H4 (cell line): ENCODE measurements at regions not wholly inside any gene's neighbourhood (a gene's known extent, or its start where the extent isn't known, plus 50 kb on each side); places are given as distances from the start of the nearest gene placed in this dataset.

Source experiments
- DNase-seq: peaks from one replicate; pipeline ENCODE4 v3.0.0-alpha.2; 2015; ENCODE audit warnings: low spot score

DNA sequence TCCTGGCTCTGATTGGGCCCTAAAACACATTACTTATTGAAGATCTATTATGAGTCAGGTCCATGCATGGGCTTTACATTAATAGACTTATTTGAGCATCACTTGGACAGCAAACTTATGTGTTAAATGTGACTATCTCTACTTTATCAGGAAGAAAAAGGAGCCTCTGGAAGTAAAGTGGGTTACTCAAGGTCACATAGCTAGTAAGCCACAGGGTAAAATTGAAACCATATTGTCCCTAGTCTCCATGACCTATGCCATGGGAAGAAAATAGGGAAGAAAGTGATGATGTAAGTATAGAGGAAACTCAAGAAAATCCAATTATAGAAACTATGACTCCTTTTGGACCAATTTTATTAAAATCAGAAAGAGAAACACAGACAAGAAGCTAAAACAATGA is 555.3 kb downstream of the NUF2 start:
- no peak for DNase-seq

DNA sequence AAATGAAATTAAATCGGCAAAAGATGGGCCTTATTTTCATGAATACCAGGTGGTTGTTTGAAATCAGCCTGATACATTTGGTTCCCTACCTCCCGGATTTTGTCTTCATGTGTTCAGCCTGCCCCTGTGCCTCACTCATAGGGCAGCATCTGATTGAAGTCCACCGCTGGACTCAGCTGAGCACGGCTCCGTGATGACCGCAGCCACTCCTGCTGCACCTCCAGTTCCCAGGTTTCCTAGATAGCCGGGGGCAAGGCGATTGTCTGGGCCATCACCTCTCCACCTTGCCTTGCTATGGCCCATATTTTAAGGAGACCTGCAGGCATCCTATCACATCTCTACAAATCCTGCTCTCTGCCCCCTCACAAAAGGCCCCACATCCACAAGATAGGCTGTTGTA is 563.8 kb downstream of the NUF2 start:
- no peak for DNase-seq

DNA sequence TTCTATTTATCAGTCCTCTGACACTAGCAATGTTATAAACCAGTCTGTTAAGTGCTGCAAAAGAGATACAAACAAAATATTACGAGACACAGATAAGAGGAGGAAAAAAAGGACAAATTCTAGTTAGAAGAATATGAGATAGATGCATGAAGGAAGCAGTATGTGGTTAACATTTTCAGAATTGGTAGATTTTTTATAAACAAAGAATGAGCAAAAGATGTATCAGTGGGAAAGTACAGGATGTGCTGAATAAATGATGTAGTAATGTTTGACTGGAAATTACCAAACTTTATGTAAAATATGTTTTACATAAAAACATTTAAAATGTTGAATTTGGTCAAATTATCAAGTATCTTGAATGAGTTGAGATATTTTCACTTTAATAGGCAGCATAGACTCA is 574.2 kb downstream of the NUF2 start:
- no peak for DNase-seq

- DNase-seq, result no peak
Observed at GRCh38 chr1:163897412-163898155, 575.8 kb downstream of the NUF2 start.

- no peak for DNase-seq
Observed at GRCh38 chr1:163906283-163906682, 584.5 kb downstream of the NUF2 start.

- DNase-seq, result no peak
Observed at GRCh38 chr1:163912170-163912884, 590.6 kb downstream of the NUF2 start.

DNA sequence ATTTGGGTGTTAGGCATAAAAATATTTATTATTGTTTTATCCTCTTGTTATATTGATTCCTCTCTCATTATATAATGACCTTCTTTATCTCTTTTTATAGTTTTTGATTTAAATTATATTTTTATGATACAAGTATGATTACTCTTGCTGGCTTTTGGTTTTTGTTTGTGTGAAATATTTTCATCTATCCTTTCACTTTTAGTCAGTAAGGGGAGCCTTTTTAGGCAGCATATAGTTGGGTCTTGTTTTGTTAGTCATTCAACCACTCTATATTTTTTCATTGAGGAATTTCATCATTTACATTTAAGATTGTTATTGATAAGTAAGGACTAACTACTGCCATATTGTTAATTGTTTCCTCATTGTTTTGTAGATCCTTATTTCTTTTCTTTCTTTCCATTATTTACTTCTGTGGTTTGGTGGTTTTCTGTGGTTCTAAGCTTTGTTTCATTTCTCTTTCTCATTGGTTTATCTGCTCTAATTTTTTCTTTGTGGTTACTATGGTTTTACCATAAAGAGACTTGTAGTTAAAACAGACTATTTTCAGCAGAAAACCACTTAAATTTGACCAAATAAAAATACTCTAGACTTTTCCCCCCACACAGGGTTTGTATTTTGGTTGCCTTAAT is 593.1 kb downstream of the NUF2 start:
- peak; percentile 27 for DNase-seq

DNA sequence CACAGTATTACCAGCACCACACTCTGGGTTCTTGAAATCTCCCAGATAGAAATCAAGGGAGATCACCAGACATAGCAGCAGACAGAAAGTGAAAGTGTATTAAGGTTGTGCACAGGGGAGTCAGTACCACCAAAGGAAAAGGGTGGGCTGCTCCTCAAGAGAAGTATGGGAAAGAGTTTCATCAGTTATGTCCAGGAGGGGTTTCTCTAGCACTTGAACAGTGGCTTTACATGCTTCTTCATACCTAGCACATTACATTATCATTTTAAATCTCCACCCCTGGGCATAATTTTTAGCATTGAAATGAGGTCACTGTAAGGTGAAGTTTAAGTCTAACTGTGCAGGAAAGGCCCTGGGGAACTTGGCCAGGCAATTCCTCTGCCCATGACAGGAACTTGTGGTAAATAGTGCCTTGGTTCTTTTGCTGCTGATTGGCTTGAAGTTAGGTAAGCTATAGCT is 601.0 kb downstream of the NUF2 start:
- DNase-seq, result peak; percentile 8

- no peak for DNase-seq
Observed at GRCh38 chr1:163924041-163924440, 602.3 kb downstream of the NUF2 start.

GRCh38 chr1:163927493-163927892 is 605.7 kb downstream of the NUF2 start:
- DNase-seq, result no peak

DNA sequence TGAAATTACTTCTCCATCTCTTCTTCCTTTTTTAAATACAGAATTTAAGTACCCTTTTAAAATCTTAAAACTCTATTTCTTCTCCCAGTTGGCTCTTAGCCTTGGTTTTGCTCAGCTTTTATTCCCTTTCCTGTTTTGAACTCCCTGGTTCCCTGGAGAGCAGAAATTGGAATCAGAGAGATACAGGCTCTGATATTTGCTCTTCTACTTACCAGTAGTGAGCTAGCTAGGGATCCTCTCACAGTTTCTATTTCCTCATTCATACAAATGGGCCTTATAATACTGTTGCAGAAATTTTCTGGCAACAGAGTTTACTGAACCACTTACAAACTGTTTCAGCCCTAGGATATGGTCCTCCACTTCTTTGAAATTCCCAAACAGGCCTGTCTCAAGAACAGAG is 606.3 kb downstream of the NUF2 start:
- DNase-seq, result no peak

DNA sequence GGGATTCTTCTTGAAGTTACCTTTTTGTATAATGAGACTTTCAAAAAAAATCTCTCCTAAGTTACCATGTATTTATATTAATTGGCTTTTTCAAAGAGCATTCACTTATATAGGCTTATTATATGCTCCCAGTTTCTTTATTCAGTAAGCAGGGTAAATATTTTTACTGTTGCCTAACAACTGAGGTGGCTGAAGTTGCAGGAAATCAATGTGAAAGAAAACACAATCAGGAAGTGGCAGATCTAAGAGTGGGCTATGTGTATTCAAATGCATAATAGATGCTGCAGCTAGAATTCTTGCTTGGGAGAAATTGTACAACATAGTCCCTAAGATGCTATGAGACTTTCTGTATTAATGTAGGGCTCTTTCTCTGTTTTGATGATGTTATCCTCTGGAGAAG is 606.9 kb downstream of the NUF2 start:
- no peak for DNase-seq

GRCh38 chr1:163932901-163933300 is 611.1 kb downstream of the NUF2 start:
- no peak for DNase-seq

DNA sequence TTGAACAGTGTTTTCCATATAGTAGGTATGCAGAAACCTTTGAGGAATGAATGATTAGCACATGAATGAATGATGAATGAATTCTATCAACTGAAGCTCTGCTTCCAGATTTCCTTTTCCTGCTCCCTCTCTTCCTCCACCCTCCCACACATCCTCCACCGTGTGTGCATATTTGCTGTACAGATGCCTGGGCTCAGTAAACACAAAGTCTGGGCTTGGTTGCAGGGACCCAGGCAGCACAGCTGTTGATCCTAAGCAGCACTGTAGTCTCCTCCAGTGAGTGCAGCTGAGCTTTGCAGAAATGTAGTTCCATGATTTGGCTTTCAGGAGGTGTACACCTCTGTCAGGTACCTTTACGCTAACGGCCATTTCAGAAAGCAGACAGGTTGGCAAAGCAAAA is 611.7 kb downstream of the NUF2 start:
- no peak for DNase-seq

DNA sequence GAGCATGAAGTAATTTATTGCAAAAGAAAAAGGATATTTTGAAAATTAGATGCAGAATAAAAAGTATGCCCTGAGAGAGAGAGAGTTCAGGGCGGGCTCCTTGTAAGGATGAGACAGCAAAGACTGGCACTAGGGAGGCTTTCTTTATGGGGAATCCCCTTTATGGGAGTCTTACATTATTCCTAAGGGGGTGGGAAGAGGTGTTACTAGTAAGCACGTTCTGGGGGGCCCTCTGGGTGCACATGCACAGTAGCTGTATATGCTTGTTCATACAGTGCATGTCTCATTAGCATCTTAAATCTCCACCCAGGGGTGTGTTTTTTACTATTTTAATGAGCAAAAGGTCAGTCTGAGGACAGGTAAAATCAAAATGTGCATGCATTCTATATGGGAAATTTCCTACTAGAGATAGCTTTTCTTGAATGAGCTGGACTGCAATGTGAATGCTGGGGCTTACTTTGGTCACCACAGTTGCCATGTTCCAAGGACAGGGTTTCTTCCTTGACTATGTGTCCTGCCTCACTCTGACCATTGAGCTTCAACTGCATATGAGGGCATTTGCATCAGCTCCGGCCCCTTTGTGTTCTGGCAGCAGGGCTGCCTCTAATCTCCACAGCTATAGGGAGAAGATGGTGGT is 614.1 kb downstream of the NUF2 start:
- no peak for DNase-seq

GRCh38 chr1:163959622-163960021 is 599.4 kb upstream of the PBX1 start:
- no peak for DNase-seq

DNA sequence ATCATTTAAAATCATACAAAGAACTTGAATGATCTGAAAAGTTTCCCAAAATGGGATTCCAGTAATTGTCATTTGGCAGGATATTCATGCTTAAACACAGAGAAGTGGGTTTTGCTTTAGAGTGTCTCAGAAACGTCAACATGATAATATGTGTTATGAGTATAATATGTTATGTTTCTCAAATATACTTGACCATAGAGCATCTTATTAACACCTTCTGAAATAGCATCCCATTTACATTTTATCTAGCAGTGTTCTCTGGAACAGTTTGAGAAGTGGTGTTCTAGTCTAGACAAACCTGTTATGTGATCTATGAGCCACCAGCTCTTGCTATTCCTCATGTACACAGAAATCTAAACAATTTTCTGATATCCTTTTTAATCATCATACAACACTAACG is 588.8 kb upstream of the PBX1 start:
- DNase-seq, result no peak

- DNase-seq, result no peak
Observed at GRCh38 chr1:163970699-163971098, 588.3 kb upstream of the PBX1 start.

GRCh38 chr1:163973586-163973985 is 585.4 kb upstream of the PBX1 start:
- no peak for DNase-seq

- no peak for DNase-seq
Observed at GRCh38 chr1:163974120-163974519, 584.9 kb upstream of the PBX1 start.

DNA sequence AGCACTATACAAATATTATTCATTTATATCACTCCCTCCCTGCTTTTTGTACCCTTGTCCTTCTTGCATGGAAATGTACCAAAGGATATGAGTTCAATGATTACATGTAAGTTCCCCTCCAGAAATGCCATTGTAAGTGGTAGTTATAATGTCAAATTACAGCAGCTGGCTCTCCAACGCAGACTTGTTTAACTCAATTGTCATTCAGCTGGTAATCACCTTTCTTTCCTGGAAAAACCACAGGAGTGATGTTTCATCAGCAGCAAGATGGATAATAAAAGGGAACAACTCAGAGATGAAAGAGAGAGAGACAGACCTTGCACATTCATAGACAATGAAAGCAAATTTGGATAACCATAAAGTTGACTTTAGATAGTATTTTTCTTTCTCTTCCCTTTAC is 578.6 kb upstream of the PBX1 start:
- DNase-seq, result no peak

DNA sequence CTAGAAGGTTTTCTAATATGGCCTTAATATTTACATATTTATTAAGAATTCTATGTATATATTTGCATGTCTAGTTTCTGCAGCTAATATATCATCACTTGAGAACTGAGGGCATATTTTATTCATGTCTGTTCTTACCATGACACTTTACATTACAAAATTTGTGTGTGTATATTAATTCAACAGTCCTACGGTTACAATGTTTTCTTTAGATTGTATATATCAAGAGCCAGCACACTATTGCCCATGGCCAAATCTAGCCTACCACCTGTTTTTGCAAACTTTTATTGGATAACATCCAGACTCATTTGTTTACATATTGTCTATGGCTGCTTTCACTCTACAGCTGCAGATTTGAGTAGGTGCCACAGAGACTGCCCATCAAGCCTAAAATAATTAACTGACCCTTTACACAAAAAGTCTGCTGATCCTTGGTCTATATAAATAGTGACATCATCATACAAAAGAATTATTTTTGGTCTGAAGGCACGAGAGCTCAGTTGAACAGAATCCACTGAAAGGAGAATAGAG is 577.4 kb upstream of the PBX1 start:
- no peak for DNase-seq
